ENCODE measurements at regions not wholly inside any gene's neighbourhood (a gene's known extent, or its start where the extent isn't known, plus 50 kb on each side); places are given as distances from the start of the nearest gene placed in this dataset.
"Not testable (repeated sequence)": the region's sequence is repeated elsewhere in the genome, so short reads cannot be mapped to it uniquely, and the experiment has no call there.

DNA sequence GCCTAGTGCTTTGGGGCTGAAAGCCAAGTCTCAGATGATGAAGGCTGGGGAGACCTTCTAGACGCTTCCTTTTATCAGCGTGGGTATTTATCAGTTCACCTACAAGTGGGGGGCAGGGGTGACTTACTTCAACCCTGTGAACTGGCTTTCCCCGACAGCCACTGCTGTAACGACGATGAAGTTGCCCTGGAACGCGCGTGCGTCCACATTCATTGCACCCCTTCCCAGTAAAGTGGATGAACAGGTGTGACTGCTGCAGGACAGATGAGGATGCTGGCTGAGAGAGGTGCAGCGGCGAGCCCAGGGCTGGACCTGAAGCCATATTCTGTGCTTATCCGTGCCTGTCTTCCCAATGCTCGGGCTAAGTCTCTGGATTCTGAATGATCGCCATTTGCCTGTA is 1122.3 kb downstream of the TBC1D22A start:
- ATAC-seq (ENCODE audit: low read depth) (no peak), DNase-seq (ENCODE audit: low spot score in 2 of 2) (no peak)
- Mint-ChIP-seq H3K36me3 (no peaks in the 10 kb centered on the region), H3K4me1 (no peaks in the 10 kb centered on the region), H3K4me3 (no peak overlapping the region), H3K9me3 (no peaks in the 10 kb centered on the region), H3K27me3 (peaks cover 5% of the 10 kb centered on the region), H3K27ac (no peak overlapping the region)

DNA sequence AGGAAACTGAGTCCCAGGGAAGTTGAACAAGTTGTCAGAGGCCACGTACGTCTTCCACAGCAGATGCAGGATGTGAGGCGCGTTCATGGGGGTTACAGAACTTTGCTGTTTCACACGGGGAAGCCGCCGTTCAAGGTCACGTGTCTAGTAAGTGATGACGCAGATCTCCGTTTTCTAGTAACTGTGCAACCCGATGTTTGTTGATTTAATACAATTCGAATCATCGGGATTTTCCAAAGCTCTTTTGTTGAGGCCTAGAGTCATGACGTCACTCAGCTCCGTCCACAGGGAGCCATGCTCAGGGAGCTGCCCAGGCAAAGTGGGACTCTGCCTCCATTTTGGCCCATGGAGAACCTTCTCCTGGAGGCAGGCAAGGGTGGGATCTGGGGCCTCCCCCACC is 1121.8 kb downstream of the TBC1D22A start:
- no peak overlapping the region for H3K4me3 Mint-ChIP-seq
- H3K4me1 Mint-ChIP-seq = no peaks in the 10 kb centered on the region
- DNase-seq (ENCODE audit: low spot score in 2 of 2) = no peak
- H3K27me3 Mint-ChIP-seq = peaks cover 10% of the 10 kb centered on the region
- no peaks in the 10 kb centered on the region for H3K36me3 Mint-ChIP-seq
- no peak for ATAC-seq (ENCODE audit: low read depth)
- no peak overlapping the region for H3K27ac Mint-ChIP-seq
- H3K9me3 Mint-ChIP-seq = no peaks in the 10 kb centered on the region

DNA sequence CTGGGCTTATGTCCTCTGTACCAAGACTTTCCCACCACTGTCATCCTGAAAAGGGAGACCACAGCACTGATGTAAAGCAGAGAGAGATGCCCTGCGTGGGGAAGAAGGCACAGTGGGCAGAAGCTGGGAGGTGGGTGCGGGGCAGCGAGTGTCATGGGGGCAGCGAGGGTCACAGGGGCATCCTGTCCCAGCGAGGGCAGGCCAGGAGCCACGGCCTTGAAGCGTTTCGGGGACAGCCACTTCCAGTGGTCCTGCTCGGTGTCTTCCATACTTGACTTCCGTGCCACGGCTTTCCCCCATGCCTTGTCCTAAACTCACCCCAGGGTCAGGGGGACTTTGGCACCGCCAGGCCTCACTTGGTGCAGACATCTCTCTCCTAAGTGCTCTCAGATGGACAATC is 1121.3 kb downstream of the TBC1D22A start:
- Mint-ChIP-seq H3K27me3 (peaks cover 10% of the 10 kb centered on the region), H3K9me3 (no peaks in the 10 kb centered on the region), H3K27ac (no peak overlapping the region), H3K4me1 (no peaks in the 10 kb centered on the region), H3K36me3 (no peaks in the 10 kb centered on the region), H3K4me3 (no peak overlapping the region)
- DNase-seq (ENCODE audit: low spot score in 2 of 2) = no peak
- ATAC-seq (ENCODE audit: low read depth) = no peak

DNA sequence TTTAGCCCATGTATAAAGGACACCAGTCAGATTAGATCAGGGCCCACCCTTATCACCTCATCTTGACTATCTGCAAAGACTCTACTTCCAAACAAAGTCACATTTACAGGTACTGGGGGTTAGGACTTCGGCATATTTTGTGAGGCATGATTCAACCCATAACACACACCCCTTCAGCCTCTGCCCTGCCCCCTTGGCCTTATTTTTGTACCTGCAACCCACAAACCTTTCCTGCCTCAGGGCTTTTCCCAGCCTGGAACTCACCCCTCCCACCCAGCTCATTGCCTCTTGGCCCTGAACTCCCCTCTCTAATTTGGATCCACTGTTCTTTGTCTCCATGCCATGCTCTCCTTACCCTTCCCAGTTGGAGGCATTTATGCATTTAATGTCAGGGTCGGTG is 1116.9 kb downstream of the TBC1D22A start:
- Mint-ChIP-seq H3K4me3 (no peak overlapping the region), H3K36me3 (no peaks in the 10 kb centered on the region), H3K27me3 (peaks cover 17% of the 10 kb centered on the region), H3K9me3 (no peaks in the 10 kb centered on the region), H3K4me1 (no peaks in the 10 kb centered on the region), H3K27ac (no peak overlapping the region)
- ATAC-seq (ENCODE audit: low read depth) (no peak), DNase-seq (ENCODE audit: low spot score in 2 of 2) (no peak)

DNA sequence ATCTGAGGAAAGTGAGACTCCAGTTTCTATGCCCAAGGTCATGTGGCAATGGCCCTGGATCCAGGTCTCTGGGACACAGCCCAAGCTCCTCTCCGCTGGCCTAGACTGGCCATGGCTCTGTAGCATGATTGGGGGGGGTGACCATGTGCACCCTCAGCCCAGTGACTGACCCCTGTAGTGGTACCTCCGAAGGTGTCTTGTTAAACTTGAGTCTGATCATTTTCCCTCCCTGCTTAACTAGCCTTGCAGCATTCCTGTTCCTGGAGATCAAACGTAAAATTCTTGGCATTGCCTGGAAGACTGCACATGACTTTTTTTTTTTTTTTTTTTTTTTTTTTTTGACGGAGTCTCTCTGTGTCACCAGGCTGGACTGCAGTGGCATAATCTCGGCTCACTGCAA is 1116.0 kb downstream of the TBC1D22A start:
- no peaks in the 10 kb centered on the region for H3K36me3 Mint-ChIP-seq
- ATAC-seq (ENCODE audit: low read depth) = no peak

DNA sequence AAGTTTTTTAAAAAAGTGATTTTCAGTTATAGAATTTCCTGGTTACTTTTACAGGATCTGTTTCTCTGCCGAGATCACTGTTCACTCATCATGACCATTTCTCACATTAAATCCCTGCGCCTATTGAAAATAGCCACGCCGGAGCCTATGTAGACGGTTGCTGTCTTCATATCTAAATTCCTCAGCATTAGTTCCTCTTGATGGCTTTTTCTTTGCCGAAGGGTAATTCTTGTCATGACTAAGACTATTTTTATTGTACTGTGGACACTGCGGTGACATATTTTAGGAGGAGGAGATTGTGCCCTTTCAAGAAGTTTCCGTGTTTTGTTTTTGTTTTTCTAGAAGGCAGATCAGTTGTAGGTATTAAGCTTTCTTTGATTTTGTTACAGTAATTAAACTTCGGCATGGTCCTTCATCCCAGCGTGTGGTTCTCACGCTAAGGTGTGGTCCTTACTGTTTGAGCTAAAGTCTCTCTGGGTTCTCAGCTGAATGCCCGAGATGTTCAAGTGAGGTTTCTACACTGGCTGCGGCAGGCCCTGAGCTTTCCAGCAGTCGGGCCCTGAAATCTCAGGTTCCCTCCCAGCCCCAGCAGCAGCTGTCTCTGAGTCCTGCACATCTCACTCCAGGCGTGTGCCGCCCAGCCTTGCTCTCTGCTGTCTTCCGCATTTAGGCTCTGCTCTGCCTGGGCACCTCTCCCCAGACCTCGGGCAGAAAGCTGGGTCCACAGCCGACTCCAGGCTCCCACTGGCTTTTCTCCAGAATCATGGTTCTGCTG is 1110.5 kb downstream of the TBC1D22A start:
- H3K4me1 Mint-ChIP-seq = no peaks in the 10 kb centered on the region
- H3K4me3 Mint-ChIP-seq = no peak overlapping the region
- H3K27ac Mint-ChIP-seq = no peak overlapping the region
- no peak for ATAC-seq (ENCODE audit: low read depth)
- peaks cover 9% of the 10 kb centered on the region for H3K9me3 Mint-ChIP-seq
- H3K27me3 Mint-ChIP-seq = peaks cover 7% of the 10 kb centered on the region
- DNase-seq (ENCODE audit: low spot score in 2 of 2) = no peak
- no peaks in the 10 kb centered on the region for H3K36me3 Mint-ChIP-seq

More for the DNA sequence above, 1116.0 kb downstream of the TBC1D22A start:
- Mint-ChIP-seq H3K4me3 (no peak overlapping the region), H3K9me3 (no peaks in the 10 kb centered on the region), H3K4me1 (no peaks in the 10 kb centered on the region), H3K27ac (no peak overlapping the region), H3K27me3 (peaks cover 17% of the 10 kb centered on the region)
- no peak for DNase-seq (ENCODE audit: low spot score in 2 of 2)

DNA sequence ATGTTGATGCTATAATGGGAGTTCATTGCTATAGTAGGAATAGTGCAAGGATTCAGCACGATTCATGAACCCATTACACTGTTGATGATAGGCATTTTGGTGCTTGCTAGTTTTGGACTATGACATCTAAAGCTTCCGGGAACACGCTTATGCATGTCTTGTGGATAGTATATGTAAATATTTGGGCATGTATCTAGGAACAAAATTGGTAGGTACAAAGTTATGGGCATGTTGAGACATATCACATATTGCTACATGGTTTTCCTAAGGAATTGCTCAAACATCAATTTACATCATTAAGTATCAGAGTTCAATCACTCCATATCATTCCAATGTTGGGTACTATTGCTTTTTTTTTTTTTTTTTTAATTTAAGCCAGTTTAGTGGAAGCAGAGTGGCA is 1103.2 kb downstream of the TBC1D22A start:
- Mint-ChIP-seq H3K4me3 (no peak overlapping the region), H3K4me1 (no peaks in the 10 kb centered on the region)
- no peak for DNase-seq (ENCODE audit: low spot score in 2 of 2)

DNA sequence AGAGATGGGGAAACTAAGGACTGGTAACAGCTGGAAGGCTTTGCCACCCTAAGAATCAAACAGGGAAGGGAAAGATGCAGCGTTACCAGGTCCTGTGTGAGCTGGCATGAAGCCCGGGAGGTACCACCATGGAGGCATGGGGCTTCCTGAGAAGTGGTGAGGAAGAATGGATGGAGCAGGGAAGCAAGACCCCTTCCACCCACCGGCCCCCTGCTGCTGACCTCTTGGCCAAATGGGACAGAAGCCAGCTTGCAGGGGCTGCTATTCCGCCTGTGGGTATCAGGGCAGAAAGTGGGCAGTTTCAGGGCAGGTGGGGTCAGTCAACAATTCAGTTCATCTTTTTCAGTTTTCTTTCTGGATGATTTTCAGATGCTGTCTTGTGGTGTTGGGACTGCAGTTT is 1099.9 kb downstream of the TBC1D22A start:
- H3K9me3 Mint-ChIP-seq = peaks cover 4% of the 10 kb centered on the region

More for the DNA sequence above, 1103.2 kb downstream of the TBC1D22A start:
- ATAC-seq (ENCODE audit: low read depth) = no peak
- Mint-ChIP-seq H3K36me3 (no peaks in the 10 kb centered on the region), H3K27me3 (peaks cover 7% of the 10 kb centered on the region), H3K9me3 (peaks cover 8% of the 10 kb centered on the region), H3K27ac (no peak overlapping the region)

DNA sequence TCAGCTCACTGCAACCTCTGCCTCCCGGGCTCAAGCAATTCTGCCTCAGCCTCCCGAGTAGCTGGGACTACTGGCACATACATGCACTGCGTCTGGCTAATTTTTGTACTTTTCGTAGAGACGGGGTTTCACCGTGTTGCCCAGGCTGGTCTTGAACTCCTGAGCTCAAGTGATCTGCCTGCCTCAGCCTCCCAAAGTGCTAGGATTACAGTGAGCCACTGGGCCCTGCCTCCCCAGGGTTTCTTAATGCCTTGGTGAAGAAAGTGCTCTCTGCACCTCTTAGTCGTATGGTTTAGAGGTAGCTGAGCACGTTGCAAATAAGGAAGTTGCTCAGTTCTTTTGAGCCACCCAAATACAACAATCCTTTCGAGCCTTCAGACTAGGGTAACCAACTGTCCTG is 1098.5 kb downstream of the TBC1D22A start:
- not testable (repeated sequence) for DNase-seq (ENCODE audit: low spot score in 2 of 2); H3K4me1 Mint-ChIP-seq; ATAC-seq (ENCODE audit: low read depth); H3K36me3 Mint-ChIP-seq; H3K4me3 Mint-ChIP-seq; H3K9me3 Mint-ChIP-seq; H3K27ac Mint-ChIP-seq
- H3K27me3 Mint-ChIP-seq = peaks cover 12% of the 10 kb centered on the region

More for the DNA sequence above, 1099.9 kb downstream of the TBC1D22A start:
- Mint-ChIP-seq H3K27me3 (peaks cover 7% of the 10 kb centered on the region), H3K4me1 (no peaks in the 10 kb centered on the region), H3K36me3 (no peaks in the 10 kb centered on the region), H3K4me3 (no peak overlapping the region), H3K27ac (no peak overlapping the region)
- no peak for DNase-seq (ENCODE audit: low spot score in 2 of 2)
- ATAC-seq (ENCODE audit: low read depth) = no peak

DNA sequence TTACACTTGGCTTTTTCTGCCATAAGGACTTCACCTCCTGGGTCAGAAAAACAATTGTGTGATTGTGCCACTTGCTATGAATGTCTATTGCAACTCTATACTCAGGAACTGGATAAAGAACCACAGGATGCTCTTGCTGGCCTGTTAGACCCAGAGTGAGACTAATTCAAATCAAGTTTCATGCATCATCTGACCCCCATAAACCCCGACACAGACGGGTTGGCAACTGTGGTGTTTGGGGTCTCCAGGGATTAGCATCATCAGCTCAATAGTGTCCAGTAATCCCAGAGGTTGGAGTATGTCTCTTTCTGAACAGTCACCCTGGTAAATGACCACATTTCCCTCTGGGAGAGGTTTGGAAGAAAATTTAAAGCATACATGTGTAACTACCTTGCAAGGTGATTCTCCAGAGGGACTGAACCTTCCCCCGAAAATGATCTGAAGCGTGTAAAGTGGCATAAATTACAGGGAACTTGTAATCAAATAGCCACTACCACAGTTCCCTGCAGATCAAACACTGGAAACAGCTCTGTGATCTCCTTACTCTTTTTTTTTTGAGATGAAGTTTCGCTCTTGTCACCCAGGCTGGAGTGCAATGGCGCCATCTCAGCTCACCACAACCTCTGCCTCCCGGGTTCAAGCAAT is 1097.6 kb downstream of the TBC1D22A start:
- peaks cover 12% of the 10 kb centered on the region for H3K27me3 Mint-ChIP-seq
- DNase-seq (ENCODE audit: low spot score in 2 of 2) (no peak), ATAC-seq (ENCODE audit: low read depth) (no peak)
- H3K4me3 Mint-ChIP-seq = no peak overlapping the region
- H3K36me3 Mint-ChIP-seq = no peaks in the 10 kb centered on the region
- no peaks in the 10 kb centered on the region for H3K4me1 Mint-ChIP-seq
- H3K27ac Mint-ChIP-seq = no peak overlapping the region
- peaks cover 4% of the 10 kb centered on the region for H3K9me3 Mint-ChIP-seq

DNA sequence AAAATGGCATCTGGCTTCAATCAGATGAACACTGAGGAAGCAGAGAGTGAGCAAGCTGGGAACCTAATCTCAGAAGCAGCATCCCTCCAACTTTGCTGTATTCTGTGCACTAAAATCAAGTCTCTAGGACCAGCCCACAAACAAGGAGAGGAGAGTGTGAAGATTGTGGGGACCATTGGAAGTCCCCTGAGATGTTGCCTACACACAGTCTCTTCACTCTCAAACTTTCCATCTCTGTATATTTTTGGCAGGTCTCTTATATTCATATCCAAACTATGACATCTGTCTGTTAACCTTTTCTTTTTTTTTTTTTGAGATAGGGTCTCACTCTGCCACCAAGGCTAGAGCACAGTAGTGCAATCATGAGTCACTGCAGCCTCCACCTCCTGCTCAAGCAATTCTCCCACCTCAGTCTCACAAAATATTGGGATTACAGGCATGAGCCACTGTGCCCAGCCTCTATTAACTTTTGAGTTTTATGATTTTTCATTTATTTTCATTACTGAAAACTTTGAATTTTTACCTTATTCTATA is 1096.4 kb downstream of the TBC1D22A start:
- H3K4me1 Mint-ChIP-seq = no peaks in the 10 kb centered on the region
- DNase-seq (ENCODE audit: low spot score in 2 of 2) (no peak), ATAC-seq (ENCODE audit: low read depth) (no peak)
- H3K27me3 Mint-ChIP-seq = peaks cover 11% of the 10 kb centered on the region
- no peak overlapping the region for H3K27ac Mint-ChIP-seq
- no peak overlapping the region for H3K4me3 Mint-ChIP-seq
- peaks cover 3% of the 10 kb centered on the region for H3K9me3 Mint-ChIP-seq
- H3K36me3 Mint-ChIP-seq = no peaks in the 10 kb centered on the region

DNA sequence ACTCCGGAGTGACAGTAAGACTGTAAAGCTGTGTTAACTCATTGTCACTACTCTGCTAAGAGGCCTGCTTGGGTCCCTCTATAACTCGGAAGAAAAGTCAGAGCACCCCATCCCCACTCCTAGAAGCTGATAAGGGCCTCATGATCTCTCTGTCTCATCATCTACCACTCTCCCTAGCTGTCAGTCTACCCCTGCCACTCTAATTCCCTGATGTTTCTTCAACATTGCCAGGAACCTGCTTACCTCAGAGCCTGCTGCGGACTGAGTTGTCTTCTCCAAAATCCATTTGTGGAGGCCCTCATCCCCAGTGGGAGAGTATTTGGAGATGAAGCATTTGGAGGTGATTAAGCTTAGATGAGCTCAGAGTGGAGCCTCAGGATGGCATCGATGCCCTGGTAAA is 1092.2 kb downstream of the TBC1D22A start:
- no peak for DNase-seq (ENCODE audit: low spot score in 2 of 2)
- Mint-ChIP-seq H3K9me3 (peaks cover 2% of the 10 kb centered on the region), H3K27ac (no peak overlapping the region), H3K27me3 (peaks cover 8% of the 10 kb centered on the region), H3K4me1 (no peaks in the 10 kb centered on the region), H3K4me3 (no peak overlapping the region), H3K36me3 (no peaks in the 10 kb centered on the region)
- no peak for ATAC-seq (ENCODE audit: low read depth)

DNA sequence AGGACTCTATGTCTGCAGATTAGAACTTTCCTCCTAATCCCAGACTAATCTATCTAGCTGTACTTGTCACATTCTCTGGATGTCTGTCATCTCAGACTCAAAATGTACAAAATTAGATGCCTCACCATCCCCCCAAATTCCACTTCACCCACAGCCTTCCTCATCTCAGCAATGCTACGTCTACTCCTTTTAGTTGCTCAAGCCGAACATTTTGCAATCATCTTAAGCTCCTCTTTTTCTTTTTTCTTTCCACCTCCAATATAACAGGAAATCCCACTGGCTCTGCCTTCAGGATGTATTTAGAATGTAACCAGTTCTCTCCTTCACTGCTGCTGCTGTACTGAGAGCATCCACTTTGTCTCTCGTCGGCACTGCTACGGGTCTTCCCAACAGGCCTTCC is 1091.8 kb downstream of the TBC1D22A start:
- Mint-ChIP-seq H3K36me3 (no peaks in the 10 kb centered on the region), H3K4me3 (no peak overlapping the region), H3K27ac (no peak overlapping the region), H3K9me3 (peaks cover 2% of the 10 kb centered on the region), H3K4me1 (no peaks in the 10 kb centered on the region), H3K27me3 (peaks cover 8% of the 10 kb centered on the region)
- DNase-seq (ENCODE audit: low spot score in 2 of 2) (no peak), ATAC-seq (ENCODE audit: low read depth) (no peak)

DNA sequence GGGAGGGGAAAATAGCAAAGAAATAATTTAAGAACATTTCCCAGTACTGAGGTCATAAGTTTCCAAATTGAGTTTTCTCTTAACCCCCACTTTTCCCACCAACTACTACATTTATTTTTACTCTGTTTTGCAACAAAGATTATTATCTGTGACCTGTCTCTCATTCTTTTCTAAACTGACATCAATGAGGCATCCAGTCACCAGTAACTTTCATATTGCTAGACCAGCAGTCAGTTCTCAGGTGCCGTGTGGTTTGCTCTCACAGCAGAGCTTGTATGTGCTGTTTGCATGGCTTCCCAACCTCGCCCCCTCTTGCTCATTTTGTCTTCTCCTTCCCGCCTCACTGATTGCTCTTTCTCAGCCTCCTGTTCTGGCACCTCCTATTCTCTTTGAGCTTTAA is 1091.3 kb downstream of the TBC1D22A start:
- Mint-ChIP-seq H3K9me3 (peaks cover 2% of the 10 kb centered on the region), H3K4me1 (no peaks in the 10 kb centered on the region), H3K27me3 (peaks cover 8% of the 10 kb centered on the region), H3K4me3 (no peak overlapping the region), H3K36me3 (no peaks in the 10 kb centered on the region), H3K27ac (no peak overlapping the region)
- ATAC-seq (ENCODE audit: low read depth) (no peak), DNase-seq (ENCODE audit: low spot score in 2 of 2) (no peak)
